CMK (cell line): ENCODE measurements at regions not wholly inside any gene's neighbourhood (a gene's known extent, or its start where the extent isn't known, plus 50 kb on each side); places are given as distances from the start of the nearest gene placed in this dataset.

Experiments used
- DNase-seq: peaks from one replicate; pipeline ENCODE4 v3.0.0-alpha.2; 2010; ENCODE audit warnings: low read depth

DNA sequence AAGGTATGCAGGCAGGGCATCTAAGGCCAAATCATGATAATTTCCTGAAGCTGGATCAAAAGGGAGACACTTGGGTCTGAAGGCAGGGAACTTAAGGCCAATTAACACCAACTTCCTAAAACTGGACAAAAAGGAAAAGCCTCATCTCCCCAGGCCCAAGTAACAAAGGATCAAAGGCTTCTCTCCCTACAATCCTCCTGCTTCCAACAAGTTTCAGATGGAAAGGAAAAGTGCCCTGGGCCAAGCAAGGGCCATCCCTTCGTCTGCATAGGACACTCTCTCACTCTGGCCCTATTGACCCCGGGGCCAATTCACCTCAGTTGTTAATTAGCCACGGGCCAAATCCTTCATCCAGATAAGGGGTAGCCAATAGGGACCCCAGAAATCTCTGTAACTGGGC is 1335.8 kb upstream of the CDH2 start:
- DNase-seq: no peak

- no peak for DNase-seq
These were observed 1335.3 kb upstream of the CDH2 start for GRCh38 chr18:29512203-29512602.

GRCh38 chr18:29501952-29502351 is 1325.0 kb upstream of the CDH2 start:
- no peak for DNase-seq

- no peak for DNase-seq
These were observed 1319.3 kb upstream of the CDH2 start for GRCh38 chr18:29496152-29496680.

- no peak for DNase-seq
These were observed 1317.4 kb upstream of the CDH2 start for GRCh38 chr18:29494371-29494770.

GRCh38 chr18:29491907-29492306 is 1315.0 kb upstream of the CDH2 start:
- no peak for DNase-seq

- no peak for DNase-seq
These were observed 1311.7 kb upstream of the CDH2 start for GRCh38 chr18:29488617-29489016.

DNA sequence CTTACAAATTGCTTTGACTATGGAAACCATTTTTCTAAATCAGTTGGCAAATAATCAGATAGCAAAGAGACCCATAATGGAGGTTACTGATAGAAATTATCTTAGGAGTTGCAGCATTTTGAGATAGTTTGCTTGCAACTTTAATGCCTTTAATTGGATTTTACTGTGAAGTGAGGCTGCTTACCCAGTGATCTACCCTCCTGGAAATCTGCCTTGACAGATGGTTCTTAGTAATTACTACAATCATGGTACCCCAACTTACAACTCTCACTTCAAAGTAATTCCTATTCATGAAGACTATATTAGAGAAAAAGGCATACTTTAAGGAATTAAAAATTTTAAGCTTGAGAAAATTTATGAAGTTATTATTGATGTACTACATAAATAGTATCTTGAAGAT is 1288.6 kb upstream of the CDH2 start:
- DNase-seq: no peak

GRCh38 chr18:29459972-29460371 is 1283.0 kb upstream of the CDH2 start:
- DNase-seq: no peak

- DNase-seq: no peak
These were observed 1280.5 kb upstream of the CDH2 start for GRCh38 chr18:29457316-29457889.

- no peak for DNase-seq
These were observed 1272.5 kb upstream of the CDH2 start for GRCh38 chr18:29449424-29449823.

DNA sequence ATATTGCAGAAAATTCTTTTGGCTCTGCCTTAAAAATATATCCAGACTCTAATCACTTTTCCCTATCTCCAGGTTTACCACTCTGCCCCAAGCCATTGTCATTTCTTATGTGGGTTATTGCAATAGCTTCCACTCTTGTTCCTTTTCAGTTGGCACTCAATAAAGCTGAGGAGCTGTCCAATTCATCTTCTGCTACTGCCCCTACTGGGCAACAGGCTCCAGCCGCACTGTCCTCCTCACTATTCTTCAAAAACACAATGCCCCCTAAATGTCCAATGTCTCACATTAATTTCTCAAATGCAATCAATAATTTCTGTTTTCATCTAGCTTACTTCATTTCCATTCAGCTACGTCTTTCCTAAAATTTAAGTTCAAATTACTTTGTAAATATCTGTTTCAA is 1262.5 kb upstream of the CDH2 start:
- DNase-seq: no peak

- no peak for DNase-seq
These were observed 1259.5 kb upstream of the CDH2 start for GRCh38 chr18:29436459-29436858.

DNA sequence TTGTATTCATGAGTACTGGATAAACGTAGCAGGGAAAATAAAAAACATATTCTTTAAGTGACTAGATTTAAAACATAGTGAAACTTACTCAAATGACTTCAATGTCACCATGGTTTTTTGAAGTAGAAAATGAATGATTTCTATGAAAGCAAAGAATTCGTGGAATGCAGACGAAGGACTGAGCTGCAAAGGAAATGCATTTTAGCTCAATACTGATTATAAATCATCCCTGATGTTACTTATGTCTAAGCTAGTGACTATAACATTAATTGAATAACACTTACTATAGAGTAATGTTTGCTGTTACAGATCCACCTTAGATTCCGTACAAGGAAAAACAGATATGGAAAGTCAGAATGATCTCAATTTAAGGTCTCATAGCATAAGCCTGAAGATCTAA is 1257.7 kb upstream of the CDH2 start:
- no peak for DNase-seq

GRCh38 chr18:29430416-29430815 is 1253.5 kb upstream of the CDH2 start:
- DNase-seq: no peak

- no peak for DNase-seq
These were observed 1241.2 kb upstream of the CDH2 start for GRCh38 chr18:29418136-29418535.

DNA sequence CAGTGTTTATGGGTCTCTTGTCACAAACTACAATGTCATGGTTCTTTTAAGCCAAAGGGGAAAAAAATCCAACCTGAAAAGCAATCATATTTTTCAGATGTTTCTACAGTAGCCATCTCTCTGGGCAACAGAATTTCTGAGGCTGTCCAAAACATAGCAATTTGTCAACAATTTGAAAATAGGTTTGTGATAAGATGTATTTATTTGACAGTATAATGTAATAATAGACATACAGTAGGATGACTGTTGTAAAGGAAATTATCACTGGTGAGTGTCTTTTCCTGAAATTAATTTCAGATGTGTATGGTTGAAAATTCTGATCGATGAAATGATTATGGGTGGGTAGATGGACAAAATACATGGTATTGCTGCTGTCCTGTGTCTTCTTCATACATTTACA is 1230.1 kb upstream of the CDH2 start:
- DNase-seq: no peak

DNA sequence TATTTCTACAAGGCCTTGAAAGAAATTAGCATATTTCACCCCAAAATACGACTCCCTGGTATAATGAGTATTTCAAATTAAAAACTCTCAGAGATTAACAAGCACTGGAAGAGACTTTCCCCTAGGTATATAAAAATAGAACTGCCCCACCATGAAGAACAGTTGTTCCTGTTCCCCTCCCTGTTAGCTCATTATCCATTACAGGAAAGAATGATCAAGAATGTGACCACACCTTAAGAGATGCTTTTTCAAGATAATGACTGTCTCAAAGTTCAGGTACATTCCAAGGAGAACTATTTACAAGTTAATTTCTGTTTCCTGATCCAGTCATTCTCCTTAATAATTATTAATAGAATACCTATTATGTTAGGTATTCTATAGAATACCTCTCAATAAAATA is 1220.6 kb upstream of the CDH2 start:
- no peak for DNase-seq

GRCh38 chr18:29383311-29384273 is 1206.7 kb upstream of the CDH2 start:
- no peak for DNase-seq

DNA sequence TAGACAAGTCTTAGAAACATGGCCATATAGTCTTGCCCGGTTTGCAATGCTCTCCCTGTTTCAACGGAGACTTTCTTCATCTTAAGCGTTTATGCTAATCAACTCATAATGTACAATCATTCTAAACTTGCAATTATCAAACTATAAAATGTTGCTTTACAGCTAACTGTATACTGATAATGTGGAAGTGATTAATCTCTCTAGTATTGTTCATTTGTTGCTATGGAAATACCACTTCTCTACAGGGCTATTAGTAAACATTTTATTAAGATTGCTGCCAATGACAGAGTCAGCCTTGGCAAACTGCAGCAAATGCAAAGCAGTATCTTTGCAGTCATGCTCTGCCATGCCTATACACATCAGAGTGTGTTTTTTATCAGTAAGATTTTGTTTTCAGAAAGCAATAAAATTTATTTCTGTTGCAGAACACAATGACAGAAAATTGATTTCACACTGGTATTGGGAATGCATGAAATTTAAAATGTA is 1201.8 kb upstream of the CDH2 start:
- DNase-seq: no peak

DNA sequence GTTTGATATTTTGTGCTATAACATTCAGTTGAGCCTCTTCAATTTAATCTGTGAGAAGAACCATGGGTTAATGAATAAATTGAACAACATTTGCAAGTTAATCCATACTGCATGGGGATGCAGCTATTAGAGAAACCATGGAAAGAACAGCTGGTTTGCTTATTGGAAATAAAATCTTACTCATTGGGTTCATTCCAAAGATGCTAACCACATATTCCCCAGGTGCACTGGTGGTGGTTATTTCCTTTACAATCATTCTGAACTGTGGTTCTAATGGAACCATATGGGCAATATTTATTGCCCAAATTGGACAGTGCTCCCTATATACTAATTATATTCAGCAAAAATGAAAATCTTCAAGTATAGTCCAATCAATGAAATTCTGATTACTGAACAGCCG is 1200.4 kb upstream of the CDH2 start:
- no peak for DNase-seq

GRCh38 chr18:29373000-29373399 is 1196.1 kb upstream of the CDH2 start:
- no peak for DNase-seq

DNA sequence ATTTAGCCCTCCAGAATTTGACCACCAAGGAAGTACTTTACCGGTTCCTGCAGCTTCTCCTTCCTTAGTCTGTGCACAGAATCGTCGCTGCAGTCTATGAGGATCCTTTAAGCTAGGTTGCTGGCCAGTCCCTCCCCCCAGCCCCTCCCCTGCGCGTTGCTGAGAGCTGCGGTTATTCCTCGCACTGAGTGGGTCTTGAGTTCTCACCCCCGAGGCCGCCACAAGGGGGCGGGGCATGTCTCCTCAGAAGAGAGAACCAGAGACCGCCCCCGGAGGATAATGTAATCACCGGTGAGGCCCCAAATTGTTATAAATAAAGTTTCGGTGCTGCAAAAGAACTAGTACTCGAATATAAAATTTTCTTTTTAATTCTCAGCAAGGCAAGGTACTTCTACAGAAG is 1184.9 kb upstream of the CDH2 start:
- no peak for DNase-seq
